Spleen (tissue), 8 donors: ENCODE measurements at regions not wholly inside any gene's neighbourhood (a gene's known extent, or its start where the extent isn't known, plus 50 kb on each side); places are given as distances from the start of the nearest gene placed in this dataset.

Source experiments
- DNase-seq: peaks from one replicate; pipeline ENCODE4 v3.0.0-alpha.2; 2020
- H3K27ac ChIP-seq, 8 donors: fragments of 200-600 bp; sonication (generic) in 7 of 8; 1 replicate in 4 of 8; 2 replicates in 4 of 8; pipeline versions ENCODE4 v1.5.0 to v1.8.0; 2016 to 2021; ENCODE audit warnings: inconsistent platforms in 4 of 8, mild to moderate bottlenecking in 4 of 8, moderate library complexity in 1 of 8
- H3K27me3 ChIP-seq, 7 donors: fragments of 200-600 bp; sonication (generic) in 6 of 7; replicated peaks in 1 of 7; 1 replicate in 4 of 7; 2 replicates in 3 of 7; pipeline versions ENCODE4 v1.5.0 to v1.8.0; 2016 to 2021; ENCODE audit warnings: inconsistent platforms in 3 of 7, mild to moderate bottlenecking in 1 of 7
- H3K36me3 ChIP-seq, 6 donors: fragments of 200-600 bp; sonication (generic) in 5 of 6; 1 replicate in 4 of 6; 2 replicates in 2 of 6; pipeline versions ENCODE4 v1.5.0 to v1.8.0; 2016 to 2021; ENCODE audit warnings: inconsistent platforms in 2 of 6
- H3K4me1 ChIP-seq, 6 donors: fragments of 200-600 bp; sonication (generic) in 5 of 6; 1 replicate in 3 of 6; 2 replicates in 3 of 6; pipeline versions ENCODE4 v1.5.0 to v1.8.0; 2016 to 2021; ENCODE audit warnings: inconsistent platforms in 3 of 6
- H3K4me3 ChIP-seq, 8 donors: fragments of 200-600 bp; sonication (generic) in 7 of 8; 1 replicate in 4 of 8; 2 replicates in 4 of 8; pipeline versions ENCODE4 v1.5.0 to v1.8.0; 2016 to 2021; ENCODE audit warnings: inconsistent platforms in 4 of 8, mild to moderate bottlenecking in 4 of 8, moderate library complexity in 2 of 8
- H3K9me3 ChIP-seq, 8 donors: fragments of 200-600 bp; sonication (generic) in 7 of 8; 1 replicate in 4 of 8; 2 replicates in 4 of 8; pipeline versions ENCODE4 v1.5.0 to v1.8.0; 2016 to 2021; ENCODE audit warnings: inconsistent platforms in 4 of 8
- CTCF ChIP-seq, 11 experiments: fragments of 200-600 bp in 7 of 11; fragments of 450-650 bp in 4 of 11; sonication (generic) in 4 of 11; IDR thresholded peaks in 8 of 11; conservative IDR thresholded peaks in 3 of 11; 1 replicate in 7 of 11; 2 replicates in 4 of 11; pipeline versions ENCODE4 v1.4.0 to v1.8.0; 2016 to 2021; ENCODE audit warnings: antibody characterized with exemption in 11 of 11, inconsistent platforms in 4 of 11, mild to moderate bottlenecking in 1 of 11
- POLR2A ChIP-seq, 3 donors: fragments of 450-650 bp; IDR thresholded peaks; one replicate each; pipeline ENCODE4 v1.5.1; 2017; ENCODE audit warnings: antibody characterized with exemption in 3 of 3, mild to moderate bottlenecking in 1 of 3
- POLR2AphosphoS5 ChIP-seq, 3 donors: sonication (generic); formaldehyde crosslinking; IDR thresholded peaks; one replicate each; pipeline ENCODE4 v1.5.1; 2017; ENCODE audit warnings: antibody characterized with exemption in 3 of 3
- intact Hi-C: fragments of 100-400 bp; cut with DNase I; formaldehyde crosslinking; loops from one replicate; pipeline ENCODE4 v1.15.0; 2023; ENCODE audit warnings: low total_unique reads
- donor health status: DM: no; HTN: no; CAD: no; lungs with moderate emphysema.
- donor health status: DM: no; HTN: no; CAD: no.
- donor health status: DM: no; HTN: no; CAD: no.
- donor health status: DM: yes; HTN: yes; CAD: no.

- Histone ChIP-seq H3K36me3 (no peaks in the 10 kb centered on the region), H3K27ac (no peak overlapping the region), H3K4me3 (no peak overlapping the region), H3K27me3 (peaks cover 0 to 14% (median 0%) of the 10 kb centered on the region in 7 donors), H3K9me3 (no peaks in the 10 kb centered on the region), H3K4me1 (no peaks in the 10 kb centered on the region)
- intact Hi-C loops, result no loop called here
- TF ChIP-seq POLR2A (IDR thresholded peaks at IDR 0.05), result no peak
- TF ChIP-seq CTCF (IDR thresholded peaks at IDR 0.05 in 8 of 11, conservative IDR thresholded peaks at IDR 0.05 in 3 of 11), result no peak
- no peak for TF ChIP-seq POLR2AphosphoS5 (IDR thresholded peaks at IDR 0.05)
- DNase-seq, result no peak
Observed at GRCh38 chr1:175794586-175794985, 51.2 kb upstream of the TNR start.

GRCh38 chr1:175793617-175794016, 50.2 kb upstream of the TNR start:
- H3K27me3 ChIP-seq, result peaks cover 0 to 14% (median 0%) of the 10 kb centered on the region in 7 donors
- no peak overlapping the region for H3K4me3 ChIP-seq
- H3K9me3 ChIP-seq, result no peaks in the 10 kb centered on the region
- H3K4me1 ChIP-seq, result no peaks in the 10 kb centered on the region
- TF ChIP-seq POLR2A (IDR thresholded peaks at IDR 0.05) (no peak), POLR2AphosphoS5 (IDR thresholded peaks at IDR 0.05) (no peak), CTCF (IDR thresholded peaks at IDR 0.05 in 8 of 11, conservative IDR thresholded peaks at IDR 0.05 in 3 of 11) (no peak)
- H3K27ac ChIP-seq, result no peak overlapping the region
- no peaks in the 10 kb centered on the region for H3K36me3 ChIP-seq
- intact Hi-C loops, result no loop called here
- DNase-seq, result no peak
